A673 (cell line): ENCODE measurements at regions not wholly inside any gene's neighbourhood (a gene's known extent, or its start where the extent isn't known, plus 50 kb on each side); places are given as distances from the start of the nearest gene placed in this dataset.

Experiments
- BruUV-seq: library from RNA; stranded (reverse); fragments of 400-500 nt; replicated peaks from 2 replicates; lab custom pipeline; 2021; lab: Mats Ljungman, UMichigan
- CTCF ChIA-PET: fragments of 300-600 bp; sonication (Branson Sonifier 250); formaldehyde crosslinking; loops from one replicate; lab custom pipeline; 2022; ENCODE audit warnings: antibody characterized with exemption; lab: Charles Lee
- POLR2A ChIA-PET: fragments of 300-600 bp; sonication (Branson Sonifier 250); formaldehyde crosslinking; loops from one replicate; lab custom pipeline; 2022; ENCODE audit warnings: antibody characterized with exemption; ENCODE audit not compliant: low non-redundant PET; lab: Charles Lee
- DNase-seq: peaks from one replicate; pipeline ENCODE4 v3.0.0-alpha.2; 2015; ENCODE audit warnings: low spot score
- H3K27ac ChIP-seq: fragments of 200-600 bp; sonication (generic); 2 replicates; pipeline ENCODE4 v1.5.1; 2016; ENCODE audit warnings: mixed run types, low read depth, mild to moderate bottlenecking, mixed read lengths, antibody characterized with exemption, low read length; ENCODE audit not compliant: poor library complexity, severe bottlenecking
- H3K27me3 ChIP-seq: fragments of 200-600 bp; sonication (generic); replicated peaks from 2 replicates; pipeline ENCODE4 v1.6.1; 2017; ENCODE audit warnings: mixed run types, low read depth, mild to moderate bottlenecking, mixed read lengths, antibody characterized with exemption, low read length; ENCODE audit not compliant: insufficient read depth, poor library complexity
- H3K36me3 ChIP-seq: fragments of 200-600 bp; sonication (generic); 2 replicates; pipeline ENCODE4 v1.6.1; 2016; ENCODE audit warnings: mixed run types, mild to moderate bottlenecking, mixed read lengths, antibody characterized with exemption, low read length; ENCODE audit not compliant: insufficient read depth, poor library complexity, severe bottlenecking
- H3K4me1 ChIP-seq: fragments of 200-600 bp; sonication (generic); 2 replicates; pipeline ENCODE4 v1.6.1; 2017; ENCODE audit warnings: mixed run types, mild to moderate bottlenecking, mixed read lengths, antibody characterized with exemption, low read length; ENCODE audit not compliant: insufficient read depth, poor library complexity, severe bottlenecking
- H3K4me3 ChIP-seq: fragments of 200-600 bp; sonication (generic); 2 replicates; pipeline ENCODE4 v1.5.1; 2016; ENCODE audit warnings: low read depth, mixed run types, mild to moderate bottlenecking, mixed read lengths, low read length; ENCODE audit not compliant: poor library complexity, severe bottlenecking
- H3K9me3 ChIP-seq: fragments of 200-600 bp; sonication (generic); 2 replicates; pipeline ENCODE4 v1.6.1; 2016; ENCODE audit warnings: mixed run types, low read depth, mild to moderate bottlenecking, mixed read lengths, antibody characterized with exemption, low read length; ENCODE audit not compliant: poor library complexity, severe bottlenecking
- CTCF ChIP-seq: fragments of 300-800, 200-600 bp; sonication (generic); conservative IDR thresholded peaks from 2 replicates; pipeline ENCODE4 v1.5.1; 2017; ENCODE audit warnings: low read depth, mild to moderate bottlenecking, antibody characterized with exemption, low read length, moderate library complexity, mixed read lengths
- EZH2 ChIP-seq: fragments of 200-600 bp; sonication (generic); IDR thresholded peaks from 2 replicates; pipeline ENCODE4 v1.6.1; 2017; ENCODE audit warnings: borderline replicate concordance, low read depth, mild to moderate bottlenecking, mixed read lengths, antibody characterized with exemption, low read length; ENCODE audit not compliant: poor library complexity, severe bottlenecking
- intact Hi-C: fragments of 100-400 bp; cut with micrococcal nuclease; formaldehyde crosslinking; loops from one replicate; pipeline ENCODE4 v1.10.0; 2022; ENCODE audit not compliant: unreplicated experiment

- intact Hi-C loops = no loop called here
- Histone ChIP-seq H3K36me3 (no peaks in the 10 kb centered on the region), H3K27me3 (no peaks in the 10 kb centered on the region), H3K27ac (no peak overlapping the region), H3K4me1 (no peaks in the 10 kb centered on the region), H3K9me3 (no peaks in the 10 kb centered on the region), H3K4me3 (no peak overlapping the region)
- no peak for DNase-seq
- ChIA-PET POLR2A (no interaction called here), CTCF (no interaction called here)
- BruUV-seq = no TSS peak
- TF ChIP-seq EZH2 (no peak), CTCF (no peak)
These were observed 216.1 kb downstream of the LMBRD1 start for GRCh38 chr6:69580706-69581105.

- TF ChIP-seq CTCF (no peak), EZH2 (no peak)
- BruUV-seq = no TSS peak
These were observed 218.4 kb downstream of the LMBRD1 start for GRCh38 chr6:69578361-69578890.

GRCh38 chr6:69571234-69571633 is 225.6 kb downstream of the LMBRD1 start:
- POLR2A ChIA-PET = no interaction called here
- H3K9me3 ChIP-seq = no peaks in the 10 kb centered on the region
- no peak overlapping the region for H3K4me3 ChIP-seq
- no peaks in the 10 kb centered on the region for H3K4me1 ChIP-seq
- H3K27me3 ChIP-seq = no peaks in the 10 kb centered on the region
- DNase-seq = no peak
- no TSS peak for BruUV-seq
- intact Hi-C loops = no loop called here
- H3K27ac ChIP-seq = no peak overlapping the region
- TF ChIP-seq CTCF (no peak), EZH2 (no peak)
- H3K36me3 ChIP-seq = no peaks in the 10 kb centered on the region
- CTCF ChIA-PET = no interaction called here

More at GRCh38 chr6:69578361-69578890, 218.4 kb downstream of the LMBRD1 start:
- ChIA-PET POLR2A (no interaction called here), CTCF (interaction anchor here (0.6 kb wide), 1 partner anchor 322 kb away, joined by 3 read pairs; no protein-coding TSS in a partner anchor)
- H3K9me3 ChIP-seq = no peaks in the 10 kb centered on the region
- no peaks in the 10 kb centered on the region for H3K27me3 ChIP-seq
- intact Hi-C loops = no loop called here
- H3K4me1 ChIP-seq = no peaks in the 10 kb centered on the region
- H3K27ac ChIP-seq = no peak overlapping the region
- DNase-seq = no peak
- H3K4me3 ChIP-seq = no peak overlapping the region
- H3K36me3 ChIP-seq = no peaks in the 10 kb centered on the region
